Lung microvascular endothelial cell (primary cell): ENCODE measurements at regions not wholly inside any gene's neighbourhood (a gene's known extent, or its start where the extent isn't known, plus 50 kb on each side); places are given as distances from the start of the nearest gene placed in this dataset.
"Not testable (repeated sequence)": the region's sequence is repeated elsewhere in the genome, so short reads cannot be mapped to it uniquely, and the experiment has no call there.

Experiments
- DNase-seq, 2 donors: peaks; one replicate each; pipeline versions ENCODE4 v3.0.0 to v3.0.0-alpha.2; 2010; ENCODE audit warnings: low read depth in 2 of 2

DNA sequence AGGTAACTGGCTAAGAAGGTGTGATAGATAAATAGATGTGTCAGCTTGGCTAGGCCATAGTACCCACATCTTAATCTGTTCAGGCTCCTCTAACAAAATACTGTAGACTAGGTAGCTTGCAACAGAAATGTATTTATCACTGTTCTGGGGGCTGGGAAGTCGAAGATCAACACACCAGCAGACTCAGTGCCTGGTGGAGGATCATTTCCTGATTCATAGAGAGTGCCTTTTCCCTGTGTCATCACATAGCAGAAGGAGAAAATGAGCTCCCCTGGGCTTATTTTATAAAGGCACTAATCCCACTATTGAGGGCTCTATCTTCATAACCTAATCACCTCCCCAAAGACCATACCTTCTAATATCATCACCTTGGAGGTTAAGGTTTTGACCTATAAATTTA lies 532.7 kb upstream of the OLFM3 start:
- no peak for DNase-seq

DNA sequence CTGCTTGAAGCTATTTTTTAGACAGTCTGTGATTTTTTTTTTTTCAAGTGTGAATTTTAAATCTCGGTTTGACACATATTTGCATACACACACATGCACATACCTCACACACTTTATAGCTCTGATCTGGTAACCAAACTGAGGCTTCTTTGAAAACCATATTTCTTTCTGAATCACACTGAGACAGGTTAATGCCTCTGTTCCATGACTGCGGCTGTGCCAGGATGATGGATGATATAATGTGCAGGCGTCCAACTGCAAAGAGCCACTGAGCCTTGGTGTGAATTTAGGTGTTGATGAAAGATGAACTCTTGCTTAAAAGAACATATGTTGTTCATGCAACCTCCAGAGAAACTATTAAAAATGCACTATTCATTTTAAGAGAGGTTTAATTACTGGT lies 504.0 kb upstream of the OLFM3 start:
- DNase-seq, result no peak

DNA sequence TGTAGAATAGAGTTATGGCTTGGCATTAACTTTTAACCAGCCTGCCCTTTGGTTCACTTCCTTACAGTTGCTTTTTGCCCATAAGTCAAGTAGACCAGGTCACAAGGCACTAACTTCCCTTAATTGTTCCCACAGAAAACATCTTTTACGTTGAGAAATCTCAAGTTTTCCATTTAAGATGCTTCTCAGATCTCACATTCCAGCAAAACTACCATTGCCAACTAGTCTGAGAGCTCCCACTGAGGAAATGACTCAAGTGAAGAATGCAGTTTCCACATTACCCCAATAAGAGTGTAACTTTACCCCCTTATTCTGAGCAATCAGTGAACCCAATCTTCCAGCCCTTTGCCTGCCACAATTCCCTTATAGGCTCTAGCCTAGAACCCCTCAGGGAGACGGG lies 502.2 kb upstream of the OLFM3 start:
- no peak for DNase-seq

DNA sequence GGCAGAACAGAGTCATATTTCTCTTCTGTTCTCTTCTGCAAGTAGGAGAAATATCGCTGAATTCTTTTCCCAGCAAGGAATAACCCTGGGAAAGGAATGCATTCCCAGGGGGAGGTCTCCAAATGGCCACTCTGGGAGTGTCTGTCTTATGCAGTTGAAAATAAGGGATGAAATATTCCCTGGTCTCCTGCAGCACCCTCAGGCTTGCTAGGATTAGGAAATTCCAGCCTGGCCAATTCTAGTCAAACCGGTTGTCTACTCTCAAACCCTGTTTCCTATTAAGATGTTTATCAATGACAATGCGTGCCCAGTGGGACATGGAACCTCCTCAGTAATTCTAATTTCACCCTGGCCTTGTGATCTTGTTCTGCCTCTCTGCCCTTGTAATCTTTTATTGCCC lies 501.1 kb upstream of the OLFM3 start:
- not testable (repeated sequence) for DNase-seq

DNA sequence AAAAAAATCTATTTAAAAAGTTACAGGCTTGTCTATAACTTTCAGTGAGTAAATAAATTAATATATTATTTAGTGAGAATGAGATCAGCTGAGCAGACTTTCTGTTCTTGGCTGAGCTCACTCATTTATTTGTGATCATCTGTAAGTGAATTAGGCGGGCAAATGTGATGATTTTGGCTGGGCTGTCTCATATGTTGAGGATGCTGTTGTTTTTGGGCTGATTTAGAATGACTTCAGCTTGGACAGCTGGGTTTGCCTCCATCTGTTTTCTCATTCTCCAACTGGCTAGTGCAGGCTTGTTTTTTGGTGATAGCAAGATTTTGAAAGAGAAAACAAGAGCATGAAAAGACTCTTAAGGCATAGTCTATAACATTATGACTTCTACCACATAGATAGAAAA lies 475.8 kb upstream of the OLFM3 start:
- DNase-seq, result no peak

DNA sequence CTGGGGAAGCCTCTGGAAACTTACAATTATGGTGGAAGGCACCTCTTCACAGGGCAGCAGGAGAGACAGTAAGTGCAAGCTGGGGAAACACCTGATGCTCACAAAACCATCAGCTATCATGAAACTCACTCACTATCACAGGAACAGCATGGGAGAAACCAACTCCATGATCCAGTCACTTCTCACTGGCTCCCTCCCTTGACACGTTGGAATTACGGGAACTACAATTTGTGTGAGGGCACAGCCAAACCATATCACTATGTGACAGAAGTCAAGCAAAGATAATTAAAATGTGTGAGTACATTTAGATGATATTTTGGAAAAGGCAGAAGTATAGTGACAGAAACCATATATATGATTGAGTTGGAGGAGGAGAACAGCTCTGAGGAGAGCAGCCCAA lies 474.0 kb upstream of the OLFM3 start:
- no peak for DNase-seq

DNA sequence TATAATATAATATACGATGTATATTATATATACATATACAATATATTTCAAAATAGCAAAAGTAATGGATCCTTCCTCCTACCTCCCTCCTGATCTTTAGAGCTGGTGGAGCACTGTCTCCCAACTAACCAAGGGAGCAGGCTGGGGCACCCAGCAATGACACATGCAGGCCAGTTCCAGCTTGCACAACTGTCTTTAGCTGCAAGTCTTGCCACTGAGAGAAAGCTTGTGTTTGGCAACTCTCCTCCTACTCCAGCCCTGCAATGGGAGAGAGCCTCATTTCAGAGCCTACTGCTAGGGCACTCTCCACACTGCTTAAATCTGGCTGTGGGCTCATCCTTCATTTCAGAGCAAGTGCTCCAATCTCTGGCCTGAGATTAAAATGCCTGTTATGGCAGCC lies 469.8 kb upstream of the OLFM3 start:
- no peak for DNase-seq

DNA sequence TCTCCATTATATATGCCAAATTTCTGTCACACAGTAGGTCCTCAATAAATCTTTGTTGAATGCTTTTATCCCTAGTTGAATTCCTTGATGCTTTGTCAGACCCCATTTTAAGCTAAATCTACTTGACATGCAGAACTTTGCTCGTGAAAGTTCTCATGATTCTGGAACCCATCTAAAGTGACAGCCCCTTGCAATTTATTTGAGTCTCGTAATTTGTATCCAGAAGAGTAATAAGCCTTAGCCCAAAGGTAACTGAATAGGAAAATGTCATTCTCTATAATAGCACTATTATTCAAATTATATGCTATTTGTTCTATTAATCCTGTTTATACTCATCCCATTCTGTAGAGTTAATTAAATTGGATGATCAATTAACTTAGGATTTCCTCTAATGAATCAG lies 466.6 kb upstream of the OLFM3 start:
- DNase-seq, result no peak

DNA sequence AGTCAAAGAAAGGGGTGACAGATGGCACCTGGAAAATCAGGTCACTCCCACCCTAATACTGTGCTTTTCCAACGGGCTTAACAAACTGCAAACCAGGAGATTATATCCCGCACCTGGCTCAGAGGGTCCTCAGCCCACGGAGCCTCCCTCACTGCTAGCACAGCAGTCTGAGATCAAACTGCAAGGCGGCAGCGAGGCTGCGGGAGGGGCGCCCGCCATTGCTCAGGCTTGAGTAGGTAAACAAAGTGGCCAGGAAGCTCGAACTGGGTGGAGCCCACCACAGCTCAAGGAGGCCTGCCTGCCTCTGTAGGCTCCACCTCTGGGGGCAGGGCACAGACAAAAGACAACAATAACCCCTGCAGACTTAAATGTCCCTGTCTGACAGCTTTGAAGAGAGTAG lies 445.6 kb upstream of the OLFM3 start:
- DNase-seq, result not testable (repeated sequence)

DNA sequence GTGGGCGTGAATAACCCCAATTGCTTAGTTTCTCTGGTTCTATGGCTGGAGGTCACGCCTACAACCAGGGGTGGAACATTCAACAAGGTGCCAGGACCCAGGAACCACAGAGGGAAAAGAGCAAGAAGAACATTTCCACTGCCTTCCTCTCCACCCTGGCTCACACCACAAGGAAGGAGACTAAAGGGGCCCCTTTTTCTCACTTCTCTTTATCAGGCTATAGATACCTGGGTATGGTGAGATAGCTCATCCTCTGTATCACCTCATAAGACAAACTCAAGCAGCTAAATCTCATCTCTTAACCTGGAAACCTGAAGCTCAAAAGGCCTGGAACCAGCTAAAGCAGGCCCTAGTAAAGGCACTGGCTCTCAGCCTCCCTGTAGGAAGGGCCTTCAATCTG lies 438.8 kb upstream of the OLFM3 start:
- no peak for DNase-seq

DNA sequence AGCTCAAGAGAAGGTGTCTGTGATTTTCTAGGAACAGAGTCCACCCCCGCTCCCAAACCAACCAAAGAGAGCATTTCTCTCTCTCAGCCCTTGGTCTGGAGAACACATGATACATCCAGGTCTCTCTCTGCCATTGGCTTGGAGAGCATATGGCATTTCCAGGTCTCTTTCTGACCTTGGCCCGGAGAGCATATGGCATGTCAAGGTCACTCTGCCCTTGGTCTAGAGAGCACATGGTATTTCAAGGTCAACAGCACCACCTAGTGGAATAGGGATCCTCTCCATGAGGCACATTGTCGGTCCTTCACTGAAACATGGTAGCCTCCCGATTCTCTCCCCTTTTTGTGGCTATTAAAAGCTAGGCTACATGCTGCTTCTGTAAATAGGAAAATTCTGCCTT lies 437.7 kb upstream of the OLFM3 start:
- DNase-seq, result peak; percentile 9 to 19

DNA sequence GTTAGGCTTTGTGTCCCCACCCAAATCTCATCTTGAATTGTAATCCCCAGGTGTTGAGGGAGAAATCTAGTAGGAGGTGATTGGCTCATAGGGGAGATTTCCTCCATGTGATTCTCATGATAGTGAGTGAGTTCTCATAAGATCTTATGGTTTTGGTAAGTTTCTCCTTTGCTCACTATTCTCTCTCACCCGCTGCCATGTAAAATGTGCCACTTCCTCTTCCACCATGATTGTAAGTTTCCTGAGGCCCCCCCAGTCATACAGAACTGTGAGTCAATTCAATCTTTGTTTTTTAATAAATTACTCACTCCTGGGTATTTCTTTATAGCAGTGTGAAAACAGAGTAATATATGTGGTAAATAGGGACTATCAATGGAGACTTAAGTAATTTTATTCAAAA lies 434.5 kb upstream of the OLFM3 start:
- DNase-seq, result no peak

DNA sequence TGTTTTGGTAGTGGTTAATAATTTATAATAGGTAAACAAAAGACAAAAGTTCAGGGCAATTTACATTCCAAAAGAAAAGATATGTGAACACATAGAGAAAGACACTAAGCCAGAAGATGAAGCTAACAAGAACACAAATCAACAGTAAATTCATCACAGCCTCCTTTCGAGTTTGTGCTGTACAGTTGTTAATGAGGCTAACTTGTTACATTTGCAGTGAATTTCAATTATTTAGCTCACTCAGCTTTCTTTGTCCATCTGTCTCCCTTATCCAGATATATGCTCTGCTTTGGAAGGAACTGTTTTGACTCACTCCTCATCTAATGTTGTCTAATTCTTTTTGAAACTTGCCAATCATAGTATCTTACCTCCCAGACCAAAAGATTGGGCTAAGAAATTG lies 423.3 kb upstream of the OLFM3 start:
- DNase-seq, result no peak
